ENCODE measurements at regions not wholly inside any gene's neighbourhood (a gene's known extent, or its start where the extent isn't known, plus 50 kb on each side); places are given as distances from the start of the nearest gene placed in this dataset.

DNA sequence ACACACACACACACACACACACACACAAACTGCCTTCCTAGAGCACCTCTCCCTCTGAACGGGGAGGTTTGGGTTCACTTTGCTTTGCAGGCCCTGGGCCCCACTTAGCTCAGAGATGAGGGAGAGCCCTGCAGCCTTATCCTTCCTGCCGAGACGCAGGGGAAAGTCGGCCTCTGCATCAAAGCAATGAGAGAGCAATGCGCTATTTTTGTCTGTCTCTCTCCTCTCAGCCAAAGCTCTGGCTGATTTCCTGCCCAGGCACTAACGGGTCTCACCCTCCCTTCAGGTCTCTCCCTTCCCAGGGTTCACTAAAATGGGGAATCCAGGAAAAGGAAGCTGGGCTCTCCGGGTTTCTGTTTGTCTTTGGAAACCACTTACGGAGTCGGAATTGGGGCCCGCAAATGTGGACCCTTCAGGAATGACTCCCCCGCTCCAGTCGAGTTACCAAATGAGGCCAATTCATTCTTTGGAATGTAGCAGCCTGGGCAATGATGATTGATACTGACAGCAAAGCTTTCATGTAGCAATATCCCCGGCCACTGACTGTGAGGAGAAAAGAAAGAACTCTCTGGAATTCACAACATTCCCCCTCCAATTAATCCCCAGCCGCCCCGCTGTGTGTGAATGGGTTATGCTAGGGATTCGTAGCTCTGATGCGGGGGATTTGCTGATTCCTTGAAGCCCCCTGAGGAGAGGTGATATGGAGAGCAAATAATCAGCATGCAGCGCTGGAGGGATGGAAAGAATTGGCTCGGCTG is 61.5 kb upstream of the WLS start:
- TF ChIP-seq, protein P1, sequence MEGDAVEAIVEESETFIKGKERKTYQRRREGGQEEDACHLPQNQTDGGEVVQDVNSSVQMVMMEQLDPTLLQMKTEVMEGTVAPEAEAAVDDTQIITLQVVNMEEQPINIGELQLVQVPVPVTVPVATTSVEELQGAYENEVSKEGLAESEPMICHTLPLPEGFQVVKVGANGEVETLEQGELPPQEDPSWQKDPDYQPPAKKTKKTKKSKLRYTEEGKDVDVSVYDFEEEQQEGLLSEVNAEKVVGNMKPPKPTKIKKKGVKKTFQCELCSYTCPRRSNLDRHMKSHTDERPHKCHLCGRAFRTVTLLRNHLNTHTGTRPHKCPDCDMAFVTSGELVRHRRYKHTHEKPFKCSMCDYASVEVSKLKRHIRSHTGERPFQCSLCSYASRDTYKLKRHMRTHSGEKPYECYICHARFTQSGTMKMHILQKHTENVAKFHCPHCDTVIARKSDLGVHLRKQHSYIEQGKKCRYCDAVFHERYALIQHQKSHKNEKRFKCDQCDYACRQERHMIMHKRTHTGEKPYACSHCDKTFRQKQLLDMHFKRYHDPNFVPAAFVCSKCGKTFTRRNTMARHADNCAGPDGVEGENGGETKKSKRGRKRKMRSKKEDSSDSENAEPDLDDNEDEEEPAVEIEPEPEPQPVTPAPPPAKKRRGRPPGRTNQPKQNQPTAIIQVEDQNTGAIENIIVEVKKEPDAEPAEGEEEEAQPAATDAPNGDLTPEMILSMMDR (IDR thresholded peaks at IDR 0.05) = no peak
- no peak for TF ChIP-seq POLR2A (IDR thresholded peaks at IDR 0.05)
